ENCODE measurements at regions not wholly inside any gene's neighbourhood (a gene's known extent, or its start where the extent isn't known, plus 50 kb on each side); places are given as distances from the start of the nearest gene placed in this dataset.

DNA sequence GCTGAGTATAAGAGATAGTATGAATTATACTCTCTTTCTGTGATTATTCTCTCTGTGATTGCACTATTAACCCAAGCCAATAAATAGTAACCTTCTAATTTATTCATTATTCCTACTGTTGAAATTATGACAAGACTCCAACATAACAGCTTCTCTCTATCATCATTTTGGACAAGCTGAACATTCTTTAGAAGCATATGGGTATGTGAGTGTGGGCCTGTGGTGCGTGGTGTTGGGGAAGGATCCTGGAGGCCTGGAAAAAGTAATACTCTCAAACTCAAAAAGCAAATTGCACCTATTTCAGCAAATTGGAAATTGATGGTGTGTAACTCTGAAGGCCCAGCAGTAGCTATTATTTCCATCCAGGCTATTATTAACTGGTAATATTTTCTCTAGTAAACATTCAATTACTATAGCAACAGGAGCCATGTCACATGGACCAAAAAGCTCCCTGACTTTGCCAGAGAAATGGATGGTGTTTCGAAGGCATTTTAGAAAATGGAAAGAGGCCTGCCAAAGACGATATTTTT is 502.8 kb downstream of the LTN1 start:
- no peak for TF ChIP-seq CTCF (conservative IDR thresholded peaks at IDR 0.05; ENCODE audit: low read depth, low read length)
- TF ChIP-seq EZH2 (IDR thresholded peaks at IDR 0.05; ENCODE audit: borderline replicate concordance, low read depth, low read length, poor library complexity, severe bottlenecking): no peak

Data from A673 (cell line).